Sciatic nerve (tissue), 2 donors: ENCODE measurements at regions not wholly inside any gene's neighbourhood (a gene's known extent, or its start where the extent isn't known, plus 50 kb on each side); places are given as distances from the start of the nearest gene placed in this dataset.
A peak's percentile ranks its signal among the peaks of the same experiment; 100 is the strongest.
"Not testable (repeated sequence)": the region's sequence is repeated elsewhere in the genome, so short reads cannot be mapped to it uniquely, and the experiment has no call there.

Experiments used
- ATAC-seq: fragments of 200-7000 bp; cut with Tn5 transposase; one replicate; pipeline ENCODE4 v1.9.1; 2020; ENCODE audit warnings: mild to moderate bottlenecking, moderate library complexity
- DNase-seq: peaks from one replicate; pipeline ENCODE4 v3.0.0-alpha.2; 2020; ENCODE audit warnings: low spot score
- intact Hi-C: fragments of 100-400 bp; cut with DNase I; formaldehyde crosslinking; loops from one replicate; pipeline ENCODE4 v1.14.2; 2022
- donor health status: DM: no; HTN: no; CAD: no.
- donor health status: DM: no; HTN: no; CAD: no.

- intact Hi-C loops = no loop called here
- DNase-seq (no peak), ATAC-seq (no peak)
Observed at GRCh38 chr9:129561594-129562281, 59.2 kb downstream of the C9orf50 start.

GRCh38 chr9:129560881-129561306, 60.0 kb downstream of the C9orf50 start:
- DNase-seq = no peak
- ATAC-seq = no peak
- intact Hi-C loops = no loop called here

- no peak for ATAC-seq
- DNase-seq = no peak
- intact Hi-C loops = no loop called here
Observed at GRCh38 chr9:129559506-129559881, 61.4 kb downstream of the C9orf50 start.

- ATAC-seq (no peak), DNase-seq (no peak)
- intact Hi-C loops = no loop called here
Observed at GRCh38 chr9:129558551-129559505, 62.1 kb downstream of the C9orf50 start.

DNA sequence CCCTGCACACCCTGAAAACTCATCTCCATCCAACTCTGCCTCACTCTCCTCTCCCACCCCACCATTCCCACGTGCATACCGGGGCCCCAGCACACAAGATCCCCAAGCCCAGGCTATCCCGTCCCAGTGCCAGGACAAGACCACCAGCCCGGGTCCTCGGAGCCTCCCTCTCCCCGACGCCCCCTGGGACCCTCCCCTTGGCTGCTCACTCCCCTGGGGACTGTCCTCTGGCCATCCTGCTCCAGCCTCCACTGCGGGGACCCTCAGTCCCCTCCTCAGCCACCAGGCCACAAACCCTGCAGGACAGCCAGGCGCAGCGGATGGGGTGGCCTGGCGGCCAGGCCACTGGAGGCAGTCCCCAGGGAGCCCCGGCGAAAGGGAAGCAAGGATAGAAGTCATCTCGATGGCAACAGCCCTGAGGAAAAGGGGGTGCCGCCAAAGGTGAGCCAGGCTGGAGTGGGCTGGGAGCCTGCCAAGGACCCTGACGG, 62.8 kb downstream of the C9orf50 start:
- no peak for ATAC-seq
- intact Hi-C loops = no loop called here
- no peak for DNase-seq

DNA sequence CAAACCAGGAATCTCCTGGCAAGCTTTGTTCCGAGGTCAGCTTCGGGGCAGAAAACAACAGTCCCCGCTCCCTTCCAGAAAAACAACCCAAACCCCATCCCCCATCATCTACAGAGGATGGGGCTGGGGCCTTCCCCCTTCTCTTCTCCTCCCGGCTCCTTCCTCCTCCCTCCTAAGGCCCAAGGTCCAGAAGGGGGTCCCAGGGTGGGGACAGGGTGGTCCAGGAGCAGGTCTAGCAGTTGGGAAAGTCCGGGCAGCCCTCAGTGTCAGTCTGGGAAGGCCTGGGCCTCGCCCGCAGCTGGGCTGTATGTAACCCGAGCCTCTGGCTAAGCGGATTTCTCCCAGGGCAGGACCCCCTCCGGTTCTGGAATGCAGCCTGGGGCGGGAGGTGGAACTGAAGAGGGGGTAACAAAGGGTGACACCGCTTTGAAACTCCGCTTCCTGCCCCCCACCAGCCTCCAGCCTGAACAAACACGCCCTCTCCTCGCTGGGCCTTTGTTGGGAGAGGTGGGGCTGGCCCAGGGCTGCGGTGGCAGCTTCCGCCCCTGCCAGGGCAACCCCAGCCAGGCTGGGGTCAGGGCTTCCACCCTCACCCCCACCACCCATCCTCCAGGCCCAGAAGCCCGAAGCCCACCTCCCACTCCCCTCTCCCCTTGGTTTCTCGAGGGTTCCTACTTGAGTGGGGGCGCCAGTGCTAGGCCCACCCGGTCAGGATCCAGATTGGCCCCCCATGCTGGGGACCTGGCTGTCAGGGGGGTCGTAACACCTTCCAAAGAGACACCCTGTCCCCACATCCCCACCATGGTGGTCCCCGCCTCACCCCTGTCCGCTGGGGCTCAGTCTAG, 63.5 kb downstream of the C9orf50 start:
- peak; percentile 69 for ATAC-seq
- DNase-seq = no peak
- intact Hi-C loops = no loop called here

- no peak for ATAC-seq
- intact Hi-C loops = no loop called here
- no peak for DNase-seq
Observed at GRCh38 chr9:129556491-129557191, 64.3 kb downstream of the C9orf50 start.

DNA sequence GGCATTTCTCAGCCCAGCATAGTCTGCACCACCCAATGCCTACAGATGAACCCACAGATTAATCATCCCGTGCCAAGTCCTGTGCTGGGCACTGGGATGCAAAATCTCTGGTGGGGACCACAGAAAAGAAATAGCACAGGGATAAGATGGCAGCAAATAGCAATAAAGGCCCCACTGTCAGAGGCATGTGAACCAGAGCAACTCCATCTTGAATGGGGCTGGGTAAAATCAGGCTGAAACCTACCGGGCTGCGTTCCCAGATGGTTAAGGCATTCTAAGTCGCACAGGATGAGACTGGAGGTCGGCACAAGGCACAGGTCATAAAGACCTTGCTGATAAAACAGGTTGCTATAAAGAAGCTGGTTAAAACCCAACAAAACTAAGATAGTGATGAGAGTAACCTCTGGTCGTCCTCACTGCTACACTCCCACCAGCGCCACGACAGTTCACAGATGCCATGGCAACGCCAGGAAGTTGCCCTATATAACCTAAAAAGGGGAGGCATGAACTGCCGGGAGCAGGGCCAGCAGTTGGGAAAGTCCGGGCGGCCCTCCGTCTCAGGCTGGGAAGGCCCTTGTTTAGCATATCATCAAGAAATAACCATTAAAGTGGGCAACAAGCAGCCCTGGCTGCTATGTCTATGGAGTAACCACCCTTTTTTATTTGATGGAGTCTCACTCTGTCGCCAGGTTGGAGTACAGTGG, 65.2 kb downstream of the C9orf50 start:
- ATAC-seq = no peak
- no peak for DNase-seq
- intact Hi-C loops = no loop called here

DNA sequence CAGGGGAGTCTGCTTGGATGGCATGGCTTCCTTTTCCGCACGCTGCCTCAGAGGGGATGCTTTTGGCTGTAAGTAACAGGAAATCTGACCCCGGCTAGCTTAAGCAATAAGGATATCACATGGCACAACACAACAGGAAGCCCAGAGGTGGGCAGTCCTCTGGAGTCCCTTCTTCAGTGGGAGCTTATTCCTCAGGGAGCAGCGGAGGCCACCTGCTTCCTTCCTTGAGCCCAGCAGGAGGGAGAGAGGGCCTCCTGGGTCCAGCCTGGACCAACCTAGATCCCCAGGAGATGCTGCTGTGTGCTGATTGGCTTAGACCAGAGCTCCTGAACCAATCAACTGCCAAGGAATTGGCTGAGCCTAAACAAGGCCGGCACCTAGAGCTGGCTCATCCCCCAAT, 66.3 kb downstream of the C9orf50 start:
- DNase-seq (peak; percentile 46), ATAC-seq (no peak)
- intact Hi-C loops = no loop called here

DNA sequence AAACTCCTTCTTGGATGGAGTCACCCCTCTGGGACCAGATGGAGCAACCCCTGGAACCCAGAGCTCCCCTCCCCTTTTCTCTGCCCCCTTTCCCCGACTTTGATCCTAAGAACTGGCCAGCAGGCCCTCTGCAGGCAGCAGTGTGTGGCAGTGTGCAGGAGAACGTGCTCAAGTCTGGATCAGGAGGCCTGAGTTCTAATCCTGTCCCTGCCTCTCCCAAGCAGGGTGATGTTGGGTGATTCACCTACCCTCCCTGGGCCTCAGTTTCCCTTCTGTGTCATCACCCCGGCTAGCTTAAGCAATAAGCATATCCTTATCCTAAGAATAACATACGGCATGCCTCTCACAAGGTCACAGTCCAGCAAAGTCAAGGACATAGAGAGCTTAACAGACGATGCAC, 67.6 kb downstream of the C9orf50 start:
- DNase-seq (peak; percentile 30), ATAC-seq (no peak)
- intact Hi-C loops = no loop called here

GRCh38 chr9:129552064-129552463, 68.8 kb downstream of the C9orf50 start:
- DNase-seq (peak; percentile 59), ATAC-seq (no peak)
- intact Hi-C loops = no loop called here

GRCh38 chr9:129551393-129551973, 69.4 kb downstream of the C9orf50 start:
- ATAC-seq (no peak), DNase-seq (peak; percentile 45)
- intact Hi-C loops = no loop called here

DNA sequence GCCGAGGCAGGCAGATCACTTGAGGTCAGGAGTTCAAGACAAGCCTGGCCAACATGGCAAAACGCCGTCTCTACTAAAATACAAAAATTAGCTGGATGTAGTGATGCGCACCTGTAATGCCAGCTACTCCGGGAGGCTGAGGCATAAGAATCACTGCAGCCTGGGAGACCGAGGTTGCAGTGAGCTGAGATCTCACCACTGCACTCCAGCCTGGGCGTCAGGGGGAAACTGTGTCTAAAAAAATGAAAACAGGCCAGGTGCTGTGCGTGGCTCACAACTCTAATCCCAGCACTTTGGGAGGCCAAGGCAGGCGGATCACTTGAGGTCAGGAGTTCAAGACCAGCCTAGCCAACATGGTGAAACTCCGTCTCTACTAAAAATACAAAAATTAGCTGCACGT, 69.9 kb downstream of the C9orf50 start:
- not testable (repeated sequence) for ATAC-seq
- DNase-seq = peak; percentile 36

DNA sequence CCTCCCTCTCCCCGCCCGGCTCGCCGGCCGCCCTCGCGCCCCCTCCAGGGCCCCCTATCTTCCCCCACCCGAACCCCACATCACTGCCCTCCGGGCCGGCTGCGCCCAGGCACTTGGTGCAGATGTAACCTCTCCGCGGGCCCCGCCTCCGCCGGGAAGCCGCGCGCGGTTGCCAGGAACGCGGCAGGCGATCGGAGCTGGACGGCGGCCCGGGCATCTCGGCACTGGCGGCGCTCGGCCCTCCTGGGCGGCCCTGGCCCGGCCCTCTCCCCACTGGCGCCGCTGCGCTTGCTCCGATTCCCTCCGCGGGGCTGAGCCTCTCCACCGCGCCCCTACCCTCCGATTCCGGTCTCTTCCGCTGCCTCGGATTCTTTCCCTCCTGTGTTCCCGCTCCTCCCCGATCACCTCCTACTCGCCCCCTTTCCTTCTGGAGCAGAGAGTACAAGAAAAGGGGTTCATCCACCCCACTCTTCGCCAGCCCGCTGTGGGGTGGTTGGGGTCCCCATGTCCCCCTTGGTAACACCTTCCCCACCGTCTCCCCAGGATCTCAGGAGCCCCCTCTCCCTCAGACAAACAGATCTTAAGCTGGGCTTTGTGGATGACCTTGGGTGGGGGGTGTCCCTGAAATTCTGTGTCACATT, 70.6 kb downstream of the C9orf50 start:
- ATAC-seq (peak; percentile 84), DNase-seq (peak; percentile 90)
- intact Hi-C loops = no loop called here

More for the DNA sequence above, 69.9 kb downstream of the C9orf50 start:
- intact Hi-C loops = not testable (repeated sequence)

DNA sequence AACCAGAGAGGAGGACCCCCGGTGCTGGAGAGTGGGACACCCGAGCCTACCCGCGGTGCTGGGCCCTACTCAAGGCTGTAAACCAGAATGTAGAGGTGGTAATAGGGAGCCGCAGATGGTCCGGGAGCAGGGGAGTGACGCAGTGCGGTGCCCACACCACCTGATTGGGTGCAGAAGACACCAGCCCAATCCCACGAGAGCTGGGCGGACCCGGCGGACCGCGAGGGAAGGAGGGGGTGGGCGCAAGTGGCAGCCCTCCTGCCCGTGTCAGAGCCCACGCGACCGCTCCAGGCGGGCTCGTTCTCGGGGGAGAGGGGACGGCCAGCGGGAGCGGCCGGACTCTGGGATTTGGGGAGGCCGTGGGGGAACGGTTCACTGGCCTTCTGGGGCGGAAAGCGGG, 71.2 kb downstream of the C9orf50 start:
- peak; percentile 76 for DNase-seq
- ATAC-seq = peak; percentile 65
- intact Hi-C loops = no loop called here

DNA sequence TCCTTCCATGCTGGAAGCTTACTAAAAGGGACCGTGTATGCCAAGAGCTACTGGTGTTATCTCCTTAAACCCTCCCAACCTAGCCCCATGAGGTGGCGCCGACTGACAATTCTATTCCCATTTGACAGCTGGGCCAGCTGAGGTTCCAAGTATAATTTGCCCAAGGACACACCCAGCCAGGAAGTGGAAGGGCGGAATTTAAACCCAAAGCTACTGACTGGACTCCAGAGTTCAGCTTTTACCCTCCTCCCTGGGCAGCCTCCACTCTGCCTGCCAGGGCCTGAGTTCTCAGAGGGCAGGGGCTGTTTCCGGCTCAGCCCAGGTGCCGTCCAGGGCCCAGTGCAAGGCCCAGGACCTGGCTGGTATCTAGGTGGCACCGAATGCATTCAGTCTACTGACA, 71.8 kb downstream of the C9orf50 start:
- intact Hi-C loops = no loop called here
- ATAC-seq = peak; percentile 27
- peak; percentile 54 for DNase-seq

DNA sequence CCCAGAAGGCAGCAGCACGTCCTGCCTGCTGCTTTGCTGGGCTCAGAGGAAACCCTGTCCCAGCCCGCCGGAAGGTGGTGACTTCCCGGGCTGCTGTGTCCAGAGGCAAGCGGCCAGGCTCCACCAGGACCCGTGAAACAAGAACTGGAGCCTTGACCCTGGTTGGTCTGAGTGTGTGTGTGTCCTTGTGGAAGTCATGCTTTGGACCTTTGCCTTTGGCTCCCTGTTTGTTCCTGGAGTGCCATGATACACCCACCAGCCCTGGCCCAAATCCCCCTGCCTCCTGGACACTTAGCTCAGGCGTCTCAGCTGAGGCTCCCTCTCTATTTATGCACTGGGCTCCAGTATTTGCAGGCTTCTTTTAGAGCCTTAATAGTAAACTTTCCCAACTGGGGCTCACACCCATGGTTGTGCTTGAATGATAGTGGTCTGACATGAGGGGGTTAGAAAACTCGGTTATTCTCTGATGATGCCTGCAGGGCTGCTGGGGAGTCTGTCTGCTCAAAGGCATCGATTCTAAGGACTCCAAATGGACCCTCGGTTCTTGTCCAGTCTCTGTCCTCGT, 72.2 kb downstream of the C9orf50 start:
- intact Hi-C loops = no loop called here
- peak; percentile 14 for ATAC-seq
- peak; percentile 58 for DNase-seq
